KBM-7 (cell line): ENCODE measurements at regions not wholly inside any gene's neighbourhood (a gene's known extent, or its start where the extent isn't known, plus 50 kb on each side); places are given as distances from the start of the nearest gene placed in this dataset.

Experiments
- DNase-seq: peaks from one replicate; pipeline ENCODE4 v3.0.0-alpha.2; 2015
- in situ Hi-C: fragments of 300-500 bp; cut with MboI; formaldehyde crosslinking; loops from 2 replicates; pipeline ENCODE4 v1.14.3; 2020; ENCODE audit warnings: low sequenced_read_pairs, low pct_unique_long_range_greater_than_20kb, mixed read lengths

- in situ Hi-C loops: no loop called here
- DNase-seq: no peak
Observed at GRCh38 chr18:29218091-29218490, 1041.2 kb upstream of the CDH2 start.

DNA sequence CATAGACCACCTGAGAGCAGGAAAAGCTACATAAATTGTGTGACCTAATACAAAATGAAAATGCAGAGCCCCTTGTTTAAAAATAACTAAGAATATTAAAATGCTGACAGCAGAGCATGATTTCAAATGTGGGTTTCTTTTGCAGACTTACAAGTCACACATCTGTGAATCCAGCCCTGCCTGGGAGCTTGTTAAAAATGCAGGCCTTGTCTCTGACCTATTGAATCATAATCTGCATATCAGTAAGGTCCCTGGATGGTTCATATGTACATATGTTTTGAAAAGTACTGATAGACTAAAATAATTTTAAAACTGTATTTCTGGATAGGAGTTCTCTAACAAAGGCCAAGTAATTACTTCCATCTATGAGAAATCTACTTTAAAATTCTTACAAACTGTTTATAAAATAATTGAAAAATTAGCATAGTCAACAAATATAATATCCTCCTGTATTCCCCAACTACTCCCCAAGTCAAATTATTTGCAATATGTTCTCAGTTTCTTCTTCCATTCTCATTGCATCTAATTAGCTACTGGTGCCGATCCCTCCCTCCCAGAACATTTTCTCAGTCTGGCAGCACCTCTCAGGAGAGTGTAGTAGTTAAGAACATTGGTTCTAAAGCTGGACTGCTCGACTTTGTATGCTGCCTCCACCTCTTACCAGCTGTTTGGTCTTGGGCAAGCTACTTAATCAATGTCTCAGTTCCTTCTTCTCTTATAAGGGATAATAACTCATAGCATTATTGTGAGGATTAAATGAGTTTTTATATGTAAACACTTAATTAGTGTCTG, 1040.4 kb upstream of the CDH2 start:
- in situ Hi-C loops: no loop called here
- no peak for DNase-seq

DNA sequence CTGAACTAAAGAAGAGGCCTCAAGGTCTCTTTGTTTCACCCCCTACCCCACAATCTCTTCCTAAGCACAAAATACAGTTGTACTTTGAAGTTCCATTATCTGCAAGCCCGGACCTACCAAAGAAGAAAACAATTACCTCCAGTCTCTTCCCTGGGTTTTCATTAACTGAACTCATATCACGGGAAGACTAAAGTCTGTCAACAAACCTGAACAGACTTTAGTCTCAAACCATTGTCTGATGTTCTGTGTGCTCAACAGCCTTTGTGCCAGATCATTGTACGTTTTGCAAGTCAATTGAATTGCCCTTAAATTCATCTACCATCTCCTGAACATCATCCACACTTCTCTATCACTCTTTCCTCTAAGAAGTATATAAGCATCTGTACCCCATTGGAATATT, 1021.9 kb upstream of the CDH2 start:
- in situ Hi-C loops: no loop called here
- no peak for DNase-seq

GRCh38 chr18:29196307-29196706, 1019.4 kb upstream of the CDH2 start:
- in situ Hi-C loops: no loop called here
- no peak for DNase-seq

DNA sequence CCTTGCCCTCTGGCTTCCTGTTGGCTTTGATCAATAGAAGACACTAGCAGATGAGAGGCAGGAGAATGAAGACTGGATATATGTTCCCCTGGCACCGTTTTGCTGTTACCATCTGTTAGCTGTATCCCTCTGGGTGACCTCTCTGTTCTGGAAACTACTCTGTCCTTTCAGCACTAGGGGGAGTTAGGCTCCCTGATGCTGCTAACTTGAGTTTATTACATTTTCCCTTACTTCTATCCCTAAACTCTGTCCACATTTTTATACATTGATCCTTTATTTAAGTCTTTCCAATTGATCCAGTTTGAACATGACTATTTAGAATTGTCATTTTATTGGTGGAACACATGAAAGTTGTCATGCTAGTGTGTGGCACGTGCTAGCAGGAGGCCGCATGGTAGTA, 1014.3 kb upstream of the CDH2 start:
- no peak for DNase-seq
- in situ Hi-C loops: no loop called here

DNA sequence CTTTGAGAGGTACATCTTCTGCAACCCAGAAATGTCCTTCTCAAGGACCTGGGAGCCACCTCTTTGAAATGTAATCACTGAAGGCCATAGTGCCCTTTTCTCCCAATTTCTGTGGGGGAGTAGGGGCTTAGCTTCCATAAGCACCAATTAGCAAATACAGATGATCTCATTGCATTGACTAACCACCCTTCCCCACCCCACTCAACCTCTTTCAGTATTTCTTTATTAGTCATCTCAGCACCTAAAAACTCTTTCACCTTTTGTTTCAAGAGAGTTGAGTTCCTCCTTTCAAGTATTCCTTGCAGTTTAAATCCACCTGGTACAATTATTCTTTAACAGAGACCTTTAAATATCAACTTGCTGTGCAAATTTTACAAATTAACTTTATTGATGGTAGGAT, 1011.8 kb upstream of the CDH2 start:
- in situ Hi-C loops: no loop called here
- DNase-seq: no peak

DNA sequence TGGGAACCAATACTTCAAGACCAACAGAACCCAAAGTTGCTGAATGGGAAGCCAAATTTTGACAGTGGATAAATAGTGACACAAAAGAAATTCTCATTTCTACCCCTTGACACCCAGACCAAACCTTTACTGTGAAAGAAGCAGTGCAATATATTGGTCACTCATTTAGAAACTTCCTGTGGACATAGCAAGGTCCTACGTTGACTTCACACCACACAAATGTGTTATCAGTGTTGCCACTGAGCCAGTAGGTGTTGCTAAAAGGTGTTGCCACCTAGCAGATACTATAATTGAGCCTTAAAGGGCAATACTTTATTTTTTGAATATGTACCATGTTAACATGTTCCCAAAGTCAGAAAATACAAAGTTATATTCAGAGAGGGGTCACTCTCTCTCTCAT, 1008.9 kb upstream of the CDH2 start:
- in situ Hi-C loops: no loop called here
- no peak for DNase-seq

DNA sequence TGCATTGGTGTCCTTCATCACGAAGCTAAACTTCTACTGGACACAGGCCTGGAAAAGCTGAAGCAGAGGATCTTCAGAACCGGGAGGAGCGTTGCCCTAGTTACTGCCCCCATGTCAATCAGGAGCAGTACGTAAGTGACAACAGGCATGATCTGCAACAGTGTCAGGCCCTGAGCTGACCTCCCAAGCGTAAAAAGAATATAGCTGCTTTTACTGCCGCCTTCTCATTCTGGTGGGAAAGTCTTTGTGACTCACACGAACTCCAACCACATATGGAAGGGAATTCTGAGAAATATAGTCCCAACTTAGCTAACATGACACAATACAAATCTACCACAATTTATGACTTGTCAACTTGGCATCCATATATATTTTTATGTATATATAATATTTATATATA, 1007.7 kb upstream of the CDH2 start:
- DNase-seq: no peak
- in situ Hi-C loops: no loop called here

DNA sequence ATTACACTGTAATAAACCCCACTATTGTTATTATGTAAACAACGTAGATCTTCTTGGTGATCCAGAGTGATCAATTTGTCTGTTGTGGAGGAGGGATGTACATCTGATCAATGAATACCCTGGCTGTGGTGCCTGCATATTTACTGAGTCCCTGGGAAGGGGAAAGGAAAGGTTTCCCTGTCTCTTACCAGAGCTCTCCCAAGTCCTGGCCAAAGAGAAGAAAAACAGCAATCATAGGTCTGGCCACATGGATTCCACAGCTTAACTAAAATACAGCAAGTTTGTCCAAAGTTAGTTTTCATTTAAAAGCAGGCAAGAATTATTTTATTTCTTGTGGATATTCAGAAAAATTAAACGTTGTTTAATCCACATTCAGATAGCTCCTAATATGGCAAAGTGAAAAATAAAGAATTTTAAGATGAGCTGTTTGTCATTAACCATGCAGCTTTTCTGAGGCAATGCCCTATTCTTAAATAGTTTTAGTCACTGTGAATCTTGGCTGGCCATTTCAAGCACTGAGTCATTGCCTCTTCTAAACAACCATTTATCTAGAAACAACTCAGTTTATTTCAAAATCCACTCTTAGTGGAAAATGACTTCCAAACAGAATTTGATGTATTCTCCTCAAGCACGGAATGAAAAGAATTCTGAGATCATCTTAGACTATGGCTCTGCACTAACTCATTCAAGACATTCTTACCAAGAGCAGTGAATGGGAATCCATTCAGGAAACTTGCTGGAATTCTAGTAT, 1004.4 kb upstream of the CDH2 start:
- in situ Hi-C loops: no loop called here
- no peak for DNase-seq

DNA sequence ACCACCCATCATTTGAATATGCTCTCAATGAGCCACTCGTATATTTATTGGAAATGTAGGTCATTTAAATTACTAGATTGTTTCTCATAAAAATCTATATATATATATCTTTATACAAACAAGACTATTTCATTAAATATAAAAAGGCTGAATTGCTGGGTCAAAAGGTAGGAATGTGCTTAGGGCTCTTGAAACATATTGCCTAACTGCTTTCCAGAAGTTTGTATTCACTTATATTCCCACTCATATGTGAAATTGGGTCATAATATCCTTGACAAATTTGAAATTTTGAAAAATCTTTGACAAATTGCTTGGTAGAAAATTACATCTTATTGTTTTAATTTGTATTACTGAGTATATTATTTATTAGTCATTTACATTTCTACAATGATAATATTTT, 999.8 kb upstream of the CDH2 start:
- in situ Hi-C loops: no loop called here
- DNase-seq: no peak

DNA sequence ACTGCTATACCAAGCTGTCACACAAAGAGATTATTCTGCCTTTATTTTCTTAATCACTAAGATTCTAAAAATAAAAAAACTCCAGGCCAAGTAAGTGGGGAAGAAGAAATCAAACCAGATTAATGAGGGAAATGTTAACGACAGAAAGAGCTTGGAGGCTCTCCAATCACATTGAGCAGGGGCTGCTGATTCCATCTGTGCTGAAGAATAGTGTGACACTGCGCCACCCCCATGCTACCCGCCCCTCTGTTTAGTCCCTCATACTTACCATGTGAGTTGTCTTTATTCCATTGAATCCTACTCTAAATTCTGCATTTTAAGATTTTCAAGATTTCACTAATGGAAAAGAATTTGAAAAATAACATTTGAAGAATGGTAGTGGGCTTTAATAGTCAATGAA, 998.0 kb upstream of the CDH2 start:
- no peak for DNase-seq
- in situ Hi-C loops: no loop called here

- in situ Hi-C loops: no loop called here
- DNase-seq: no peak
Observed at GRCh38 chr18:29172756-29173067, 995.8 kb upstream of the CDH2 start.

DNA sequence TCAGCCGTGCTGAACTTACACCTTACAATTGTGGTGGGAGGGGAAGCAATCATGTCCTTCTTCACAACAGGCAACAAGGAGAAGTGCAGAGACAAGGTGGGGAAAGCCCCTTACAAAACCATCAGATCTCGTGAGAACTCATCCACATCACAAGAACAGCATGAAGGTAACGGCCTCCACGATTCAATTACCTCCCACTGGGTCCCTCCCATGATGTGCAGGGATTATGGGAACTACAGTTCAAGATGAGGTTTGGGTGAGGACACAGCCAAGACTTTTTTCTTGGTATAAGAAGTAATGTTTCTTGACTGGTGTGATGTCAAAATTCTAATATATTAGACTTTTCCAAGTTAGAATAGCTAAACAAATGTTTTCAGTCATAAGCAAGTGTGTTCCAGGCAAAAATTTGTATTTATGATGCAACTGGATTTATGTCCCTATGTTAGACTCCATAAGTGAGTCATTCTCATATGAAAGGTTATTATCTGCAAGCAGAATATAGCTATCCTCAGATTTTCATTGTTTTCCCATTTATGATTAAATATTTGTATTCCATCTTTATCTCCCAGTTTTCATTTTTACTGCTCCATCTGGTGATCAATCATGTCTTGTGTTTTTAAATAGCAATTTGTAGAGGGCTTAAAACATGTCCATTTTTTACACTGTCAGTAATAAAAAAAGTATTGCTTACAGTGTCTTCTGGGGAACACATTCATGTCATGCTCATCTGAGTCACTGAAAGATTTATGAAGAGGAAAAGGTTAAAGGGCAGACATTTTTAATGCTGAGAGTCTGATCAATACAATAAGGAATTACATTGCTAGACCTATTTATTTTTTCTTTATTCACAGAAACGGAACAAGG, 995.2 kb upstream of the CDH2 start:
- no peak for DNase-seq
- in situ Hi-C loops: no loop called here

DNA sequence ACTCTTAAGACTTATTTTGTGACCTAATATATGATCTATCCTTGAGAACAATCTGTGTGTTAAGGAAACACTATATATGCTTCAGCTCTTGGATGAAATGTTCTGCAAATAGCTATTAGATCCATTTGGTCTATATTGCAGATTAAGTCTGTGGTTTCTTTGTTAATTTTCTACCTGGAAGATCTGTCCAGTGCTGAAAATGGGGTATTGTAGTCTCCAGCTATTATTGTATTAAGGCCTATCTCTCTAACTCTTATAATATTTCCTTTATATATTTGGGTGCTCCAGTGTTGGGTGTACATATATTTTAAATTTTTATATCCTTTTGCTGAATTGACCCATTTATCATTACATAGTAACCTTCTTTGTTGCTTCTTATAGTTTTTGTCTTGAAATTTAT, 992.7 kb upstream of the CDH2 start:
- in situ Hi-C loops: no loop called here

DNA sequence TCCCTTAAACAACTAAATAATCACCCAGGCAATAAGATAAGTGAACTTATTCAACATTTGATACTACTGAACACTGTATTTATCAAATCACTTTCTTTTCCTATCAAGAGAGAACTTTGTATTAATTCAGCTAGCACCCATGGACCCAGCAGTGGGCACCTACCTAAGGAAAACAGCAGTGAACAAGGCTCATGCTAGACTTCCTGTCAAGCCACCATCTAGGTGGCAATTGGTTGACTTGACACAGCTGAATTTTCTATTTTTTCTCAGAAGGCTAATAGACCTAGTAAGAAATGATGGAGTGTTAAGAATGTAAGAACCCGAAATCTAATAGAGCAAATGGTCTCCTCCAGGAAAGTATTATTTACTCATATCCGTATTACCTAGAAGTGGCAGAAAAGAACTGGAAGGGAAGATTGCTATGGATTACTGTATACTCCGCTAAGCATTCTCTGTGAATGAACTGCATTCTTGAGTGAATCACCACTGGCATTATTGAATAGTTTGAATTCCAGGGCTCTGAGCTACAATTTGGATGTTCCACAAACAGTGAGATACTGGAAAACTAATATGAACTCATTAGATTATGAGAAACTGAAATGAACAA, 988.2 kb upstream of the CDH2 start:
- in situ Hi-C loops: no loop called here
- no peak for DNase-seq

More for the DNA sequence above, 992.7 kb upstream of the CDH2 start:
- DNase-seq: no peak

DNA sequence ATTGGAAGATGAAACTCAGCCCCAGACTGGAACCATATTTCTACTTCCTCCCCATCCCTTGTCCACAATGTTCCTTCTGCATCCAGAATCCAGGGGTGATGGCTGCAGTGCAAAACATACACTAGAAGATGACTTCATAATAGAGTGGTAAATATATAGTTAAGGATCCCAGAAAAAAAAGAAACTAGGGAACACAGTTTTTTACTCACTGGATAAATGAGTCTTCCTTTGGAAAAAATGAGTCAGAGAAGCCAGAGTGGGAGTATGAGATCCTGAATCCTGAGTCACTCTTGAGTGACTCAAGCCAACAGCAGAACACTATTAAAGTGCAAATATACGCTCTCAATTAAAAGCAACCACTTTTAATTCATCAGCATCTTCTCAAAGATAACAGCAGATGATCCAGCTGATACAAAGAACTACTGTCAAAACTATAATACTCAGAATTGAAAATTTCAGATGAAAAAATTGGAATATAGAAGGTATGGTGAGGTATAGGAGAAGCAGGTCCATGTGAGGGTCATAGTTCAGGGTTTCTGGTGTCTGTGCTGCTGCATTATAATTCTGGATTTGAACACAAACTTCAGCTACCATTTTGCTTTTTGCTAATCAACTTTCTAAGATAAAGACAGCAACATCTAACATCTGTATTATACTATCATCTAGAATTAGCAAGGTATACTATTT, 987.2 kb upstream of the CDH2 start:
- in situ Hi-C loops: no loop called here
- DNase-seq: no peak

- in situ Hi-C loops: no loop called here
- DNase-seq: no peak
Observed at GRCh38 chr18:29163596-29163995, 986.7 kb upstream of the CDH2 start.

- in situ Hi-C loops: no loop called here
- DNase-seq: no peak
Observed at GRCh38 chr18:29161429-29161828, 984.5 kb upstream of the CDH2 start.

- in situ Hi-C loops: no loop called here
- no peak for DNase-seq
Observed at GRCh38 chr18:29160170-29160569, 983.2 kb upstream of the CDH2 start.
